CD14-positive monocyte (primary cell): ENCODE measurements at regions not wholly inside any gene's neighbourhood (a gene's known extent, or its start where the extent isn't known, plus 50 kb on each side); places are given as distances from the start of the nearest gene placed in this dataset.
A peak's percentile ranks its signal among the peaks of the same experiment; 100 is the strongest.

ENCODE experiments used
- DNase-seq, 3 donors: peaks; one replicate each; pipeline ENCODE4 v3.0.0-alpha.2; 2011 to 2022
- H2AFZ ChIP-seq: 2 replicates; pipeline ENCODE4 v1.6.0; 2012; ENCODE audit warnings: mild to moderate bottlenecking, low read depth, low read length, inconsistent platforms; ENCODE audit not compliant: insufficient read depth, poor library complexity, severe bottlenecking
- H3K27ac ChIP-seq, 2 donors: 1 replicate in 1 of 2; 2 replicates in 1 of 2; pipeline ENCODE4 v1.5.1; 2012 to 2013; ENCODE audit warnings: low read length in 2 of 2, control low read depth in 1 of 2, inconsistent platforms in 1 of 2, low read depth in 1 of 2, mild to moderate bottlenecking in 1 of 2
- H3K27me3 ChIP-seq, 2 donors: one replicate each; pipeline versions ENCODE4 v1.6.0 to v1.6.1; 2011 to 2013; ENCODE audit warnings: low read length in 2 of 2; ENCODE audit not compliant: control insufficient read depth in 2 of 2, insufficient read depth in 2 of 2
- H3K36me3 ChIP-seq, 2 donors: replicated peaks in 1 of 2; 1 replicate in 1 of 2; 2 replicates in 1 of 2; pipeline versions ENCODE4 v1.5.1 to v1.6.1; 2012 to 2013; ENCODE audit warnings: low read length in 2 of 2, control low read depth in 1 of 2, inconsistent platforms in 1 of 2, mild to moderate bottlenecking in 1 of 2; ENCODE audit not compliant: insufficient read depth in 2 of 2, control insufficient read depth in 1 of 2
- H3K4me1 ChIP-seq, 2 donors: 1 replicate in 1 of 2; 2 replicates in 1 of 2; pipeline versions ENCODE4 v1.5.1 to v1.6.1; 2012 to 2013; ENCODE audit warnings: low read length in 2 of 2, control low read depth in 1 of 2, inconsistent platforms in 1 of 2, mild to moderate bottlenecking in 1 of 2, moderate library complexity in 1 of 2; ENCODE audit not compliant: insufficient read depth in 2 of 2, control insufficient read depth in 1 of 2
- H3K4me2 ChIP-seq: replicated peaks from 2 replicates; pipeline ENCODE3; 2012; ENCODE audit warnings: low read length, moderate library complexity, mild to moderate bottlenecking; ENCODE audit not compliant: poor library complexity, severe bottlenecking; ENCODE audit errors: extremely low read depth
- H3K4me3 ChIP-seq, 3 experiments: fragments of 200-600 bp in 1 of 3; sonication (generic) in 1 of 3; replicated peaks in 1 of 3; 1 replicate in 2 of 3; 2 replicates in 1 of 3; pipeline ENCODE4 v1.5.1; 2011 to 2013; ENCODE audit warnings: low read length in 3 of 3, mild to moderate bottlenecking in 3 of 3, control low read depth in 2 of 3, low read depth in 2 of 3, inconsistent platforms in 1 of 3, moderate library complexity in 1 of 3
- H3K79me2 ChIP-seq: 2 replicates; pipeline ENCODE4 v1.6.0; 2012; ENCODE audit warnings: mild to moderate bottlenecking, control low read depth, inconsistent platforms, low read length, moderate library complexity; ENCODE audit not compliant: insufficient read depth
- H3K9ac ChIP-seq: 2 replicates; pipeline ENCODE4 v1.6.0; 2017; ENCODE audit warnings: low read length, mild to moderate bottlenecking; ENCODE audit not compliant: insufficient read depth, poor library complexity, severe bottlenecking
- H3K9me3 ChIP-seq, 2 donors: replicated peaks in 1 of 2; 1 replicate in 1 of 2; 2 replicates in 1 of 2; pipeline versions ENCODE4 v1.5.1 to v1.6.1; 2012 to 2013; ENCODE audit warnings: low read length in 2 of 2, control low read depth in 1 of 2; ENCODE audit not compliant: control insufficient read depth in 1 of 2, insufficient read depth in 1 of 2
- H4K20me1 ChIP-seq: 2 replicates; pipeline ENCODE4 v1.6.0; 2012; ENCODE audit warnings: mild to moderate bottlenecking, low read length, control low read depth, moderate library complexity; ENCODE audit not compliant: insufficient read depth
- H3K27ac Mint-ChIP-seq, 7 donors: one replicate each; pipeline ENCODE4 v1.8.0; 2020; ENCODE audit warnings: mild to moderate bottlenecking in 7 of 7, mixed read lengths in 7 of 7, moderate library complexity in 6 of 7, inconsistent platforms in 2 of 7
- H3K27me3 Mint-ChIP-seq, 3 donors: one replicate each; pipeline ENCODE4 v1.8.0; 2021 to 2022; ENCODE audit warnings: low read depth in 3 of 3, mild to moderate bottlenecking in 3 of 3, mixed read lengths in 3 of 3, moderate library complexity in 3 of 3, inconsistent platforms in 1 of 3
- H3K36me3 Mint-ChIP-seq, 2 donors: one replicate each; pipeline ENCODE4 v1.8.0; 2020; ENCODE audit warnings: mixed read lengths in 2 of 2, inconsistent platforms in 1 of 2, mild to moderate bottlenecking in 1 of 2
- H3K4me1 Mint-ChIP-seq: one replicate; pipeline ENCODE4 v1.8.0; 2020; ENCODE audit warnings: mild to moderate bottlenecking, mixed read lengths
- H3K4me3 Mint-ChIP-seq, 2 donors: one replicate each; pipeline ENCODE4 v1.8.0; 2020; ENCODE audit warnings: mild to moderate bottlenecking in 2 of 2, mixed read lengths in 2 of 2, moderate library complexity in 1 of 2
- H3K9me3 Mint-ChIP-seq, 7 donors: one replicate each; pipeline ENCODE4 v1.8.0; 2020 to 2022; ENCODE audit warnings: mixed read lengths in 7 of 7, mild to moderate bottlenecking in 6 of 7, moderate library complexity in 6 of 7, inconsistent platforms in 2 of 7
- CTCF ChIP-seq: fragments of 200-600 bp; IDR thresholded peaks from one replicate; pipeline ENCODE4 v1.8.0; 2022; ENCODE audit warnings: antibody characterized with exemption, mild to moderate bottlenecking
- WGBS: methylation state at CpG from one replicate; pipeline ENCODE4 v1.1.5; 2013; ENCODE audit warnings: missing lambda C conversion rate; ENCODE audit not compliant: insufficient coverage; 5-methylcytosine and 5-hydroxymethylcytosine counted together
- intact Hi-C, 2 donors: fragments of 100-400 bp; cut with micrococcal nuclease; formaldehyde crosslinking; loops; one replicate each; pipeline versions ENCODE4 v1.15.0 to v1.15.1; 2023

- WGBS, result 92% methylated on average over 2 of the region's 5 CpGs
- Mint-ChIP-seq H3K27ac (peak overlapping the region in 1 of 7 donors; percentile 71), H3K36me3 (no peaks in the 10 kb centered on the region), H3K4me1 (no peaks in the 10 kb centered on the region), H3K4me3 (no peak overlapping the region), H3K27me3 (peaks cover 2 to 5% (median 2%) of the 10 kb centered on the region in 3 donors), H3K9me3 (peaks cover 0 to 20% (median 13%) of the 10 kb centered on the region in 7 donors)
- H2AFZ ChIP-seq, result no peak overlapping the region
- H3K27me3 ChIP-seq, result no peaks in the 10 kb centered on the region
- peaks cover 13 to 15% of the 10 kb centered on the region in 2 donors for H3K9me3 ChIP-seq
- no peaks in the 10 kb centered on the region for H4K20me1 ChIP-seq
- intact Hi-C loops, result no loop called here
- H3K79me2 ChIP-seq, result no peaks in the 10 kb centered on the region
- TF ChIP-seq CTCF, result no peak
- no peaks in the 10 kb centered on the region for H3K4me1 ChIP-seq
- no peaks in the 10 kb centered on the region for H3K36me3 ChIP-seq
- no peak overlapping the region for H3K4me3 ChIP-seq
- no peak overlapping the region for H3K27ac ChIP-seq
- no peak for DNase-seq
- no peak overlapping the region for H3K9ac ChIP-seq
- H3K4me2 ChIP-seq, result no peak overlapping the region
Observed at GRCh38 chr1:4460052-4460451, 194.4 kb upstream of the AJAP1 start.

- no peak overlapping the region for H3K9ac ChIP-seq
- 78% methylated on average over 11 of the region's 14 CpGs for WGBS
- Mint-ChIP-seq H3K9me3 (peaks cover 0 to 22% (median 12%) of the 10 kb centered on the region in 7 donors), H3K4me3 (no peak overlapping the region), H3K27me3 (peaks cover 2 to 5% (median 2%) of the 10 kb centered on the region in 3 donors), H3K27ac (no peak overlapping the region), H3K36me3 (no peaks in the 10 kb centered on the region), H3K4me1 (no peaks in the 10 kb centered on the region)
- intact Hi-C loops, result no loop called here
- no peaks in the 10 kb centered on the region for H3K79me2 ChIP-seq
- H3K9me3 ChIP-seq, result peaks cover 11 to 13% of the 10 kb centered on the region in 2 donors
- H3K27me3 ChIP-seq, result no peaks in the 10 kb centered on the region
- H4K20me1 ChIP-seq, result no peaks in the 10 kb centered on the region
- no peak overlapping the region for H3K4me3 ChIP-seq
- H3K36me3 ChIP-seq, result no peaks in the 10 kb centered on the region
- no peak overlapping the region for H2AFZ ChIP-seq
- DNase-seq, result no peak
- H3K4me1 ChIP-seq, result no peaks in the 10 kb centered on the region
- TF ChIP-seq CTCF, result no peak
- H3K4me2 ChIP-seq, result no peak overlapping the region
- H3K27ac ChIP-seq, result no peak overlapping the region
Observed at GRCh38 chr1:4460651-4461050, 193.8 kb upstream of the AJAP1 start.
